ENCODE measurements at regions not wholly inside any gene's neighbourhood (a gene's known extent, or its start where the extent isn't known, plus 50 kb on each side); places are given as distances from the start of the nearest gene placed in this dataset.

DNA sequence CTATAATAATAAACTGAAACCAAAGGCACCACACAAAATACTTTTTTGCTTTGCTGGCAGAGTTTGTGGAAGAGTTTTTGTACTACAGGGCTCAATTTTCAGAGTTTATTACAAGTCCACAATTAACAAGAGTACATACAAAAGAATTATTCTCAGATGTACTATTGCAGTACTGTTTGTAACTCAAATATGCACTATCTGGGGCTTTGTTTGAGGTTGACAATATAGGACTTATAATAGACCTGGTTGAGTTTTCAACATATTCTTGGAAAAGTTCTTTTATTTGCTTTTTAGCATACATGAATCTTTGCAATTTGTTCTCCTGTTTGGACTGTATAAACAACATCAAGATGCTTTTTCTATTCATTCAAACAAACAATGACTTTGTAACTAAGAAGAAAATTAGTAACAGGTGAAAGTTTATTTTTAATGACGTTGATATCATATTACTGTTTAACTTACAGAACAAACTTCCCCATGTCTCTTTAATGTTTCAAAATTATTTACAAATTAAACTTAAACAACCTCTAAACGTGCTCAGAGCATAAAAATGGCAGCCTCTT lies 407.4 kb upstream of the PRICKLE1 start:
- Histone ChIP-seq H3K36me3 (replicated peaks; ENCODE audit: insufficient read depth, low read depth) (no peaks in the 10 kb centered on the region), H3K79me2 (no peaks in the 10 kb centered on the region), H3K9me2 (replicated peaks; ENCODE audit: insufficient read depth) (no peaks in the 10 kb centered on the region), H3K4me3 (no peak overlapping the region), H3K27ac (peak overlapping the region; percentile 75), H3K4me1 (ENCODE audit: insufficient read depth) (peaks cover 12% of the 10 kb centered on the region), H3K4me2 (no peak overlapping the region), H3K27me3 (no peaks in the 10 kb centered on the region), H2AFZ (no peak overlapping the region), H4K20me1 (ENCODE audit: insufficient read depth, poor library complexity, severe bottlenecking) (no peaks in the 10 kb centered on the region), H3K9me3 (ENCODE audit: low read depth) (no peaks in the 10 kb centered on the region)
- peak; percentile 10 for DNase-seq (ENCODE audit: low spot score)
- TF ChIP-seq EZH2phosphoT487 (IDR thresholded peaks at IDR 0.05; ENCODE audit: low read depth, severe bottlenecking, unreplicated experiment) (peak; percentile 93), EZH2 (IDR thresholded peaks at IDR 0.05; ENCODE audit: borderline replicate concordance) (no peak)
- WGBS (ENCODE audit: low lambda C conversion rate, missing lambda C conversion rate): 35% methylated on average over 2 of the region's 2 CpGs

DNA sequence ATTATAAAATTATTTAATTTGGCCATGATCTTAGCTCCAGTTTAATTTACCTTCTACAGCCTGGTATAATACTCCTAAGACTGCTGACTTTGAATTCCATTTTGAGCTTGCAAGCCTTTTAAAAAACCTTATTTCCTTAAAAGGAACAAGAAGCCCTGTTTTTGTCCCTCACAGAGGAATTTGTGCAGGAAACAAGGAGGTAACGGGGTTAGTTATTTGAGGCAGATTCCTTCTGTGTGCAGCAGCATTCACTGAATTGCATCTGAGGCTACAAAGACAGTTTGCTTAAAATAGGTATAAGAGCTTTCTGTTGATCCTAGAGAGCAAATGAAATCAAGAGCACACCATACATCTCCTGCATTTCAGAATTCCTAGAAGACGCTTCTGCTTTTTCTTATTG lies 403.3 kb upstream of the PRICKLE1 start:
- no peak overlapping the region for H2AFZ ChIP-seq
- 64% methylated on average over 2 of the region's 2 CpGs for WGBS (ENCODE audit: low lambda C conversion rate, missing lambda C conversion rate)
- H3K27me3 ChIP-seq: no peaks in the 10 kb centered on the region
- no peak overlapping the region for H3K4me2 ChIP-seq
- H3K4me1 ChIP-seq (ENCODE audit: insufficient read depth): peaks cover 8% of the 10 kb centered on the region
- TF ChIP-seq EZH2 (IDR thresholded peaks at IDR 0.05; ENCODE audit: borderline replicate concordance) (no peak), EZH2phosphoT487 (IDR thresholded peaks at IDR 0.05; ENCODE audit: low read depth, severe bottlenecking, unreplicated experiment) (no peak)
- TF ChIP-seq, protein P1, sequence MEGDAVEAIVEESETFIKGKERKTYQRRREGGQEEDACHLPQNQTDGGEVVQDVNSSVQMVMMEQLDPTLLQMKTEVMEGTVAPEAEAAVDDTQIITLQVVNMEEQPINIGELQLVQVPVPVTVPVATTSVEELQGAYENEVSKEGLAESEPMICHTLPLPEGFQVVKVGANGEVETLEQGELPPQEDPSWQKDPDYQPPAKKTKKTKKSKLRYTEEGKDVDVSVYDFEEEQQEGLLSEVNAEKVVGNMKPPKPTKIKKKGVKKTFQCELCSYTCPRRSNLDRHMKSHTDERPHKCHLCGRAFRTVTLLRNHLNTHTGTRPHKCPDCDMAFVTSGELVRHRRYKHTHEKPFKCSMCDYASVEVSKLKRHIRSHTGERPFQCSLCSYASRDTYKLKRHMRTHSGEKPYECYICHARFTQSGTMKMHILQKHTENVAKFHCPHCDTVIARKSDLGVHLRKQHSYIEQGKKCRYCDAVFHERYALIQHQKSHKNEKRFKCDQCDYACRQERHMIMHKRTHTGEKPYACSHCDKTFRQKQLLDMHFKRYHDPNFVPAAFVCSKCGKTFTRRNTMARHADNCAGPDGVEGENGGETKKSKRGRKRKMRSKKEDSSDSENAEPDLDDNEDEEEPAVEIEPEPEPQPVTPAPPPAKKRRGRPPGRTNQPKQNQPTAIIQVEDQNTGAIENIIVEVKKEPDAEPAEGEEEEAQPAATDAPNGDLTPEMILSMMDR (IDR thresholded peaks at IDR 0.05; ENCODE audit: poor library complexity): no peak
- no peak overlapping the region for H3K4me3 ChIP-seq
- H3K79me2 ChIP-seq: no peaks in the 10 kb centered on the region
- H3K9me3 ChIP-seq (ENCODE audit: low read depth): no peaks in the 10 kb centered on the region
- no peaks in the 10 kb centered on the region for H4K20me1 ChIP-seq (ENCODE audit: insufficient read depth, poor library complexity, severe bottlenecking)
- H3K9me2 ChIP-seq (replicated peaks; ENCODE audit: insufficient read depth): no peaks in the 10 kb centered on the region
- no peak for DNase-seq (ENCODE audit: low spot score)
- H3K27ac ChIP-seq: no peak overlapping the region
- no peaks in the 10 kb centered on the region for H3K36me3 ChIP-seq (replicated peaks; ENCODE audit: insufficient read depth, low read depth)

DNA sequence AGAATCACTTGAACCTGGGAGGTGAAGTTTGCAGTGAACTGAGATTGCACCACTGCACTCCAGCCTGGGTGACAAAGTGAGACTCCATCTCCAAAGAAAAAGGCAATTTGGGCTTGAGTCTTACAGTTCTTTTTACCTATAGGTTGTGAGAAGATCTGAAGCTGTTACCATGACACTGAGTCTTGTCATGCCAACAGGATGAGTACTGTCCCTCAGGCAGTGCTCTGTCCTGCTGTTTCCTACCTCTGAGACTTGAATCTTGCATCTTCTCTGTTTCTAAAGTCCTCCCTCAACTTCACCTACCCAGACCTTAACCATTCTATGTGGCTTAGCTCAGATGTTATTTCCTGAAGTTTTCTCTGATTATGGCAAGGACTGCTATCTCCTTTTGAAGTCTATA lies 400.8 kb upstream of the PRICKLE1 start:
- no peaks in the 10 kb centered on the region for H4K20me1 ChIP-seq (ENCODE audit: insufficient read depth, poor library complexity, severe bottlenecking)
- peaks cover 12% of the 10 kb centered on the region for H3K4me1 ChIP-seq (ENCODE audit: insufficient read depth)
- H3K27me3 ChIP-seq: no peaks in the 10 kb centered on the region
- H3K27ac ChIP-seq: no peak overlapping the region
- TF ChIP-seq EZH2 (IDR thresholded peaks at IDR 0.05; ENCODE audit: borderline replicate concordance) (no peak), EZH2phosphoT487 (IDR thresholded peaks at IDR 0.05; ENCODE audit: low read depth, severe bottlenecking, unreplicated experiment) (no peak)
- TF ChIP-seq, protein P1 (IDR thresholded peaks at IDR 0.05; ENCODE audit: poor library complexity): no peak
- H3K79me2 ChIP-seq: no peaks in the 10 kb centered on the region
- H3K4me2 ChIP-seq: no peak overlapping the region
- H3K9me3 ChIP-seq (ENCODE audit: low read depth): no peaks in the 10 kb centered on the region
- no peaks in the 10 kb centered on the region for H3K9me2 ChIP-seq (replicated peaks; ENCODE audit: insufficient read depth)
- H3K4me3 ChIP-seq: no peak overlapping the region
- H3K36me3 ChIP-seq (replicated peaks; ENCODE audit: insufficient read depth, low read depth): no peaks in the 10 kb centered on the region
- H2AFZ ChIP-seq: no peak overlapping the region
- DNase-seq (ENCODE audit: low spot score): no peak

DNA sequence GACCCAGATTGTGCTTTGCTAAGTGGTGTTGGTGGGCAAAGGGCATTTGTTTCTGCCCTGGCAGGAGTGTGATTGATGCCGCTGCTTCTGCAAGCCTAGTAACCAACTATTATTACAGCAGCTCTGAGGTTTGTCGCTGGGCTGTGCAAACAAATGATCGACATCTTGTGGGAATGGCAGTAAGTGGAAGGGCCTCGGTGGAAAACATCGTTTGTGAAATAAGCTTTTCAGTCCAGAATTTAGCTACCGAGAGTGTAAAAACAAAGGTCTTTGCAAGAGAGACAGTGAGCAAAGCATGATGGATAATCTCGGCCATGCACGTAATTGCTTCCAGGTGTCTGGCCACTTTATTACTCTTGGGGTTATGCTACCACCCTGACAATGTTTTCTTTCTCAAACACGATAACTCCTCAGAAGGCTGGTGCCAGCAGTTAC lies 397.7 kb upstream of the PRICKLE1 start:
- TF ChIP-seq EZH2 (IDR thresholded peaks at IDR 0.05; ENCODE audit: borderline replicate concordance) (no peak), EZH2phosphoT487 (IDR thresholded peaks at IDR 0.05; ENCODE audit: low read depth, severe bottlenecking, unreplicated experiment) (no peak)
- TF ChIP-seq, protein P1 (IDR thresholded peaks at IDR 0.05; ENCODE audit: poor library complexity): no peak
- no peaks in the 10 kb centered on the region for H3K27me3 ChIP-seq
- H3K79me2 ChIP-seq: no peaks in the 10 kb centered on the region
- no peak overlapping the region for H3K4me3 ChIP-seq
- no peaks in the 10 kb centered on the region for H3K9me2 ChIP-seq (replicated peaks; ENCODE audit: insufficient read depth)
- H3K4me2 ChIP-seq: peak overlapping the region; percentile 19
- no peaks in the 10 kb centered on the region for H3K9me3 ChIP-seq (ENCODE audit: low read depth)
- H3K36me3 ChIP-seq (replicated peaks; ENCODE audit: insufficient read depth, low read depth): no peaks in the 10 kb centered on the region
- H4K20me1 ChIP-seq (ENCODE audit: insufficient read depth, poor library complexity, severe bottlenecking): no peaks in the 10 kb centered on the region
- H3K4me1 ChIP-seq (ENCODE audit: insufficient read depth): peaks cover 5% of the 10 kb centered on the region
- H3K27ac ChIP-seq: peak overlapping the region; percentile 42
- no peak overlapping the region for H2AFZ ChIP-seq
- 43% methylated on average over 9 of the region's 9 CpGs for WGBS (ENCODE audit: low lambda C conversion rate, missing lambda C conversion rate)
- no peak for DNase-seq (ENCODE audit: low spot score)
